IPS DF 4.7 (cell line): ENCODE measurements at regions not wholly inside any gene's neighbourhood (a gene's known extent, or its start where the extent isn't known, plus 50 kb on each side); places are given as distances from the start of the nearest gene placed in this dataset.

ENCODE experiments used
- DNase-seq: peaks from one replicate; pipeline ENCODE4 v3.0.0-alpha.2; 2013; ENCODE audit warnings: low spot score; ENCODE audit errors: extremely low read depth

DNA sequence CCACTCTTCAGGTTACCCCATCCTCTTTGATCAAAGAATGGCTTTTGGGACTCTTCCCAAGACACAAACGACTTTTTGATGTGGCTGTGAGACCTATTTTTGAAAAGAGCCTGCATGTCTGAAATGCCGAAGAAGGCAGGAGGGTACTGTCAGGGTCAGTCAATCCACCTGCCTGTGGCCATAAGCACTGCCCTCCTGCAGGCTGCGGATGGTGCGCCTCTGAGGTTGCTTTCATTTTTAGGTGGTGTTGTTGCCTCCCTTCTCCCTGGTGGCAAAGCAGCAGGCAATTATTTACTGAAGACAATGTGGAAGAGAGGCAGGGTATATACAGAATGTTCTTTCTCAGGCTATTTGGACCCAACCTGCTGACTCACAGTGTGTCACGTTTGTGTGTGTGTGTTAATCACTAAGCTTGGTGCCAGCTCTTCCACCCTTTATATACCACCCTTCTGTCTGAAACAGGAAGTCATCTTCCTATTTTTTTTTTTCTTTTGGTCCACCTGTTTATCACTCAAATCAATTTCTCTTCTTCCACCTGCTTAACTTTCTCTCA is 1421.2 kb upstream of the CELF2 start:
- DNase-seq, result no peak

DNA sequence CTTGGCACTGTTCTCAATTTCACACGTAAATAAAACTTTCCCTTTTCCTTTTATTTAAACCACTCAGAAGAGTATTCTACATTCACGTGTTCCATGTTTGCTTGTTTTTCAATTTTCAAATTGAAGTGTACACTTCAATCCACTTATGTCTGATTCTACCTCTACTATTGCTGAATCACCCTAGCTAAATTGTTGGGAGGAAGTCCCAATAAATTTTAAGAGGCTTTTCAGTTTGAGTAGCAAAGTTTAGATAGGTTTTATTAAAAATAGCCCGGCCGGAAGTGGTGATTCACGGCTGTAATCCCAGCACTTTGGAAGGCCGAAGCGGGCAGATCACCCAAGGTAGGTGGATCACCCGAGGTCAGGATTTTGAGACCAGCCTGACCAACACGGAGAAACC is 1414.7 kb upstream of the CELF2 start:
- no peak for DNase-seq

DNA sequence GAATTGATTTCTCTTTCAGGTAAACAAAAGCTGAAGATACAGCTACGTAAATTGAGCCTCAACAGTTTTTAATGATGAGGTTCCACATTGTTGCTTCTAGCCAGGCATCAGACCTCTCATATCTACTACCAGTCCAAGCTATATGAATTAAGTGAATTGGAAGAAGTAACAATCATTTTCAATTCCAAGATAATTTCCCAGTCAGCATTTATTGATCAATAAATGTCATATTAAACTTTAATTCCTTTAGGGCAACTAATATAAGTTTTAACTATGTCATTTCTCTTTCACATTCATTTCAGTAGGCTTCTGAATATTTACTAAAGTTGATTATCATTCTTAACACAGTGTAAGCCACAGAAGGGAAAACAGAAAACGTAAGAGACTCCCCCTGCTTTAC is 1413.7 kb upstream of the CELF2 start:
- no peak for DNase-seq

DNA sequence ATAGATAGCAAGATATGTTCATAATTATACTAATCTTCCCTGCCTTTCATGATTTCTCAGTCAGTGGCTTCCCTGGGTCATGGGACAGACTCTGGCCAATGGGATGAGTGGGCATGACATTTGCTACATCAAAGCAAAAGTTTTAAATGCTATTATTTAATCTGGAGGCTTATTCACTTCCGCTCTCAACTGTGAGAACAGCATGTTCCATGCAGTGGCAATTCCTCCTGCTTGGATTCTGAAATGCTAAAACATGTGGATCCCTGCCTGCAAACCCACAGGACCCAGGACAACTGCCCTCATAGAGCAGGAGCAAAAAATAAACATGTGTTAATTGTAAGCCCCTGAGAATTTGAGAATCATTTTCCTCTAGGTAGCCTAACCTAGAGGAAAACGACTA is 1412.4 kb upstream of the CELF2 start:
- DNase-seq, result no peak

DNA sequence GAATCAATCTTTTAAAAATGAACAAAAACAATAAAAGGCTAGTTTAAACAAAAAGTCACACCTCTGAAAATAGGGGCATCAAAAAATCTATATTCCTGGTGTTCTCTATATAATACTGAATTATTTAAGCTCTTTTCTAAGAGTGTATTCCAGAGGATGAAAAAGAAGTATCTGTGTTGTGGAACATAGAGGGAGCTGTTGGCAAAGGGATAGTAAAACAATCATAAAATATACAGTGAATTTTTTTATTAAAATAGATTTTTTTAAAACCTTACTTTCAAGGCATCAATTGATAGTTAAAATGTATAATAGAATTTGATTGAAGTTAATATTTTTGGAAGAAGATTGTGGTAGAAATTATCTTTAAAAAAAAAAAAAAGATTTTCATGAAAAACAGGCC is 1409.1 kb upstream of the CELF2 start:
- DNase-seq, result no peak

DNA sequence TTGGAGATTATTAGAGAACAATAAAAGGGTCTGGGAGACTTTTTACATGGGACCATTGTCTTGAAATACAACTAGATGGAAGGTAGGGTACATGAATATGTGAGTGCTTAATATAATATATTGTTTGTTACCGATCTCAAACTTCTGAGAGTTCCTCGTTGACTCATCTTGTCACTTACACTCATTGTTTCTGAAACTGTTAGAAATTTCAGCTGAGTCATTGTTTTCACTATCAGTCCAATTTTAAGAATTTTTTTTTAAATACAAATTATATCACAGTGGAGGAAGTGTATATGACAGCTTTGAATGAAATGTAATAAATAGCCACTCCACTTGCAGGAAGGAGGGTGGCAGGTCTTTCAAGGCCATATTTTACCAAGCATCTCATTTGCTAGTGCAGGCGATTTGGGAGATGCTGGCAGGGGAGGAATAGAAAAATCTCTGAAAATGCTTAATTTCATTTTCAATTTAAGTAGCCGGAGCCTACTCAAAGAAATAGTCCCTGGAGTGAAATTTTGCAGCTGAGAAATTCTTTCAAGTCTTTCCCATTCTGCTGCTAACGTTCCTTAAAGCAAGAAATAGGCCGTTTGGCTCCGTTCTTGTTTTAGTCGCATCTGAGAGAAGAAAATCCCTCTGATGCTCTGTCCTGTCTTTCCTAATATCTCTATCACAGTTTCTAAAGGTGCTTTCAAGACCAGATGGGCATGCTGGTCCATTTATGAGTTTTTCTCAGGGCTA is 1404.2 kb upstream of the CELF2 start:
- no peak for DNase-seq

DNA sequence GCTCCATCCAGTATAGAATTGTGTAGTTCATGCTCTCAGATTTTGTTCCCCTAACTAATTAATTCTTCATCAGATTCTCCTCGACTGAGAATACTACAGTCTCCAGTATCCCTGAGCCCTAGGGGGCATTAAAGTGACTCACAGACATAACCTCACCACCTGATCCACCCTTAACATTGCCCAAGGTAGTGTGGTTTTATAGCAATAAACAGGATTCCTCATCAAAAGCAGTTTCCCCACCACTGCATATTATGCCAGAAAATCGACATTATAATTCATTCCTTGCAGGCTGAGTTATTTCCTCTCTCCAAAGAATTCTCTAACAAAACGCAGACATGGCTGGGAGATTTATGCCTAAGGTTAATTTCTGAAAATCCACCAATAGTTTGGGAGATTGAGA is 1402.5 kb upstream of the CELF2 start:
- DNase-seq, result no peak

DNA sequence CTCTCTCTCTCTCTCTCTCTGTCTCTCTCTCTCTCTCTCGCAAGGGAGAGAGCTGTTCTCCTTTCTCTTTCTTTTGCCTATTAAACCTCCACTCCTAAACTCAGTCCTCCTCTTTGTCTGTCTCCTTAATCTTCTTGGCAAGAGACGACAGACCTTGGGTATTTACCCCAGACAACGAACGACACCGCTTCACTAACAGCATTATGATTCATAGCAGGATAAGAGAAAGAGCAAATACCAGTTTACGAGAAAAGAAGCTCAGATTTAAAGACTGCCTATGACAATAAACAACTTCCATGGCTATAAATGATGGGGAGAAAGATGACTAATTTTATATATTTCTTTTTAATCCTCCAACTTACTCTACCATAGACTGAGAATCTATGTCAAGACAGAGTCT is 1396.5 kb upstream of the CELF2 start:
- no peak for DNase-seq

DNA sequence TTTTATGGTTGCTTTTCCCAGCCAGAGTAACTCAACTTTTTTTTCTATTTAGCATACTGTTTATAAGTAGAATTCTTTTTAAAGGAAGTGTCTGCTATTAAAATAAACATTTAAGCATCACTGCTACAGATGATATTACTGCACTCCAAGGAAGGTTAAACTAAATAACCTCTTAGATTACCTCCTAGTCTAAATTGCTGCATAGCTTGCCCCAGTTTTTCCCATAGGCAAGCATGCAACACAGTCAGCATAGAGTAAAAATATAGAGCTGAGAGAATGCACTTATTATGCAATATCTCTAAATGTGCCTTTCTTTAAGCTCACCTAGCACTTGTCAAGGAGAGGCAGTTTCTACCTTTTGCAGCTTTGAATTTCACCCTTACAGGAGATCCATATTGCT is 1392.4 kb upstream of the CELF2 start:
- no peak for DNase-seq

DNA sequence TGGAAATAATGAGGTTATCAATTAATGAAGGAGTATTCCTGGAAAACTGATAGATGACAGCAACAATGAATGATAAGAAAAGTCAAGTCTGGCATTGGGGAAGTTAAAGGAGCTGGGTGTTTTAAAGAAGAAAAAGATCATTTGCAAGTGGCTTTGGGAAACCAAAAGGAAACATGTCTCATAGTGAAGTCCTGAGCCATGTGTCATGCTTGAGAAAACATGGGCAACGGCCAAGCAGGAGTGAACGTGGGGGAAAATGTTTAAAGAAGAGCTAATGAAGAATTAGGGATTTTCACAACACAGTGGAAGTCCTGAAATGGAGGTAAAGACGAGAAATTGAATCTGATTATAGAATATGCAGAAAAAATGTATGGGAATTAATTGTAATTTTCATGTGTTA is 1383.2 kb upstream of the CELF2 start:
- no peak for DNase-seq

DNA sequence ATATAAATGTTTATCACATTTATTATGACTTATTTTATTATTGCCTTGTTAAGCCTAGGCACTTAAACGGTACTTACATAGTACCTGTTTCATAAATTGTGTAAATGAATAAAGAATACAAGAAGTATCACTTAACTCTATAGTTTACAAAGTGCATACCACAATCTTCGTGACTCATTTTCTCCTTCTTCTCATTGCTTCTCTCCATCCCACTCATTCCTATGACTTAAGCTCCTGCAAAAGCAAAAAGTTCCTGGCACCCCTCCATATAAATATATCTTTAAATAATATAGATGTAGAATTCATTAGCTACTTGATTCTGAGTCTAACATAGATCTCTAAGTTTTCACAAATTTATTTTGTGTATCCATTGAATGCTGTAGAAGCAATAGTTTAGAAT is 1382.0 kb upstream of the CELF2 start:
- no peak for DNase-seq

DNA sequence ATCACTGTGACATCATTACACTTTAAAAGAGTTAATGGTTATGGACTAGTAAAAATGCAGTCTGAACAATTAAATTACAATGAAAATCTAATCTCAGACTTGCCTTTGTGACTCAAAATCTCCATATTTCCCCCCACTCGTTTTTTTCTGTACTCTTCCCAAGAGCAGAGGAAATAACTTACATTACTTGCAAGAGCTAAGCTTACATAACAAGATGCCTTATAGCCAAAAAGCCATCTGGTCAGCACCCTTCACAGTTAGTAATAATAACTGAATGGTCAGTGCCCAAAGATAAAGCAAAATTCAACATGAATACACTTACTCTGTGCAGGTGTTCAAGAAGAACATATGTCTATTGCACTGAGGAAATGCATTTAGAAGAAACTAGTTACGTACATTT is 1381.5 kb upstream of the CELF2 start:
- DNase-seq, result no peak

DNA sequence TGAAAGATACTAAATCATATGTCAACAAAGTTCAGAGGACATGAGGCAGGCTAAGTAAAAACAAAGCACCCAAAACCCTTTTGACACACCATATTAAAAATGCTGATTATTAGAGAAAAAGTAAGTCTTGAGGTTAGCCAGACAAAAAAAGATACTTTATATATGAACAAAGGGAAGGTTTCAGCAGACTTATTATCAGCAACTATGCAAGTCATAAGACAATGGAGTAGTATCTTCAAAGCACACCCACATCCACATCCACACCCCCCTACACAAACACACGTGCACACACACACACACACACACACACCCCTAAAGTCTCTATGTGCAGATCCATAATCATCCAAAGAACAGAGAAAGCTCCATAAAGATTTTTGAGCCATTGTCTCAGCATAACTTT is 1373.9 kb upstream of the CELF2 start:
- DNase-seq, result no peak

DNA sequence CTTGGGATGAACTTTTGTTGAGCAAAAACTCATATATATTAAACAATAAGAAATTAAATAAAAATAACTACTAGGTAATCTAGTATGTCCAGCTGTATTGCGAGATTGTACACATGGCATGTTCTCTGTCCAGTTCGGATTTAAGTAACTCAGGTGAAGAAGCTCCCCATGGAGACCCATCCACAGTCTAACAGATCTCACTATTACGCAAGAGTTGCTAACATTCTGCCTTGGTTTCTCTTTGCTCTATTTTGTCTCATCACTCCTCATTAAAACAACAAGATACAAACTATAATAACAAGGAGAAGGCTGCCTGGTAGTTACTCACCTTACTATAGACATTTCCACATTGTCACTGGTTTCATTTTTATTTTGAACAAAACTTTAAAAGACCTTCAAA is 1372.3 kb upstream of the CELF2 start:
- DNase-seq, result no peak

DNA sequence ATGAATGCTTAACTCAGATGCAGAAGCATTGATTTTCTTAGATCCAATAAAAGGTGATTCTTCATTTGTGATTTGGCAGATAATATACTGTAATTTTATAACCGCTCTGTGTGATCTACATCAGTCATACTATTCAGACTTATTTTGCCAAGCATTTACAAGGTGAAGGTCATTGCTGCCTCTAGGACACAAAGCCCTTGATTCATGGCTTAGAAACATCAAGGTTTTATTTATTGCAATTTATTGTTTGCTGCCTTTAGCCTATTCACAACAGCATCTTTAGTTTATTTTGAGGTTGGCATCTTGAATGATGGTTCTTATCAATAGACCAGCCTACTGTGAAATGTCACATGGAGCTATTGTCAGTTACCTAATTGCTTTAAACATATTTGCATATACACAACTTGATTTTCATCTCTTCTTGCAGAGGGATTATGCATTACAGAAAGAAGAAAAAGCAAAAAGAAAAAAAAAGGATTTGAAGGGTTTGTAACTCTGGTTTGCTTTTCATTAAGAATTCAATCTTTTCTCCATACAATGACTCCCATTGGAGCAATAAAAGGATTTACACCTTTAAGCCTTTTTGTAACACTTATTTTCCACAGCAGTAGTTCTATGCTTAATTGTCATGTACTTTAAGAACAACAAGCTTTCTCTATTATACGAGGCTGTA is 1371.6 kb upstream of the CELF2 start:
- DNase-seq, result no peak

DNA sequence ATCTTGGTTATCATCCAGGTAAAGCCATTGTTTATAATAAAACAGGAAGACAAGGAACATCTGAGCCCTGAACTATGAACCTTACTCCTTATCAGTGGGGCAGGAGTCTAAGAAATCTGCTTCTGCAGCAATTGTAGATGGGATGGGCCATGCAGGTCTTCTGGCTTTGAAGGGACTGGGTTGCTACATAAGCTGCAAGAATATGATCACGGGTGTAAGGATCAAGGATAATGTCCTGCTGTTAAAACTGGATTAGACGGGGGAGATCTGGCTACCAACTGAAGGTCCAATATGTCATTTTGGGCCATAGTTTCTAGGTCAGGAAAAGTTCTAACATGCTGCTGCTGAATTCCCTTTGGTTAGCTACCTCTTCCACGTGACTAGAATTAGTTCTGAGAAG is 1363.4 kb upstream of the CELF2 start:
- no peak for DNase-seq

DNA sequence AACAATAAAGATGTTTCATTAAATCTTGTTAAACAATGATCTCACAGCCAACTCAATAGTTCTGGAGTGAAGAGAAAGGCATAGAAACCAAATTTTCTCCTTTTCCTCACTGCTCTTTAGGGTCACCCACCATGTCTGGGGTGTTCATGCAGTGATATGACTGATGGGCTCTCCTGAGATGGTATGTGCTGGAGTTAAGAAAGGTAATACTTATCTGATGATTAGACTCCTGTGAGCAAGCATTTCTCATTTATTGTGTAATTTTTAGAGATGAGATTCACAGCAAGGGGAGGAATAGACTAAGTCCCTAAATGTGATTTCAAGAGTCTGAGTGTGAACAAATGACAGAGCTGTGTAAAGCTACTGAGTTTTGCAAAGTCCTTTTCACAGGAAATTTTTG is 1361.3 kb upstream of the CELF2 start:
- no peak for DNase-seq

DNA sequence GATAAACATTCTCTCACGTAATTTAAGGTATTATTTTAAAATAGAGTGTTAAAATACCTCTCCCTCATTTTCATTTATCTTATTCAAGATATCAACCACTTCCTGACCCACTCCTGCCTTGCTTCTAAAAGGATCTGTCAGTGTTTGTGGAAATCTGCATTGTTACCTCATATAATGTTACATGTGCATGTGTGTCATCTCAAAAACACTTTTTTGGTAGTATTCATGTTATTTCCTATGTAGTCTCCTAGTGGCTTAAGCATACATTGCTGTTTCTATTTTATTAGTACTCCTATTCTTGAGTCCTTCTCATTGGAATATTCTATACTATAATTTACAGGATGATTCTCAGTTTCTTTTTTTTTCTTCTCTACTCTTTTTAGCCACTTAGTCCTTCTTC is 1360.7 kb upstream of the CELF2 start:
- DNase-seq, result no peak

DNA sequence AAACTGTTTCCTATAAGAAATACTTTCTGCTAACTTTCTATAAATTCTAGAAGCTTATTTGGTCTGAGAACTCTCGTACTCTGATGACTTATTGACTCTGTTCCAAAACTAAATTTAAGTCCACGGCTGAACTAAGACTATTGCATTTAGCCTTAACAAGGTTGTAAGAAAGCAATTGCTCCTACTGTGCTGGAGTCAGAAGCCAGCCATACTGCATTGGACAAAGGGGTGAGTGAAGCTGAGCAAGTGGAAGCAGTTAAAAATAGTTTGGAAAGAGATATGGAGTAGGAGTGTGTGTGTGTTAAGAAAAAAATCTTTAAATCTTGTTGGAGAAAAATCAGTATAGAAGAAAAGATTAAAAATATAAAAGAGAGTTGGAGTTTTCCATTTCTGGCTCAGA is 1360.1 kb upstream of the CELF2 start:
- DNase-seq, result no peak

DNA sequence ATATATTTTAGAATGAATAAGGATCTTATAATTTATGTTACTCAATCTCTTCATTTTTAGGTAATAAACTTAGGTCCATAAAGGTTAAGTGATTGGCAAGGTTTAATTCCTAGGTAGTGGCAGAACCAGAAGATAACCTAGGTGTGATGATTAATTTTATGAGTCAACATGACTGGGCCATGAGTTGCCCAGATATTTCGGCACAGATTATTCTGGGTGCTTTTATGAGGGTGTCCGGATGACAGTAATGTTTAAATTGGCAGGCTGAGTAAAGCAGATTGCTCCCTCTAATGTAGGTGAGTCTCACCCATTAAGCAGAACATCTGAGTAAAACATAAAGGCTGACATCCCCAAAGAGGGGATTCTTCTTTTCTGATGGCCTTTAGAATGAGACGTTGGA is 1349.3 kb upstream of the CELF2 start:
- no peak for DNase-seq

DNA sequence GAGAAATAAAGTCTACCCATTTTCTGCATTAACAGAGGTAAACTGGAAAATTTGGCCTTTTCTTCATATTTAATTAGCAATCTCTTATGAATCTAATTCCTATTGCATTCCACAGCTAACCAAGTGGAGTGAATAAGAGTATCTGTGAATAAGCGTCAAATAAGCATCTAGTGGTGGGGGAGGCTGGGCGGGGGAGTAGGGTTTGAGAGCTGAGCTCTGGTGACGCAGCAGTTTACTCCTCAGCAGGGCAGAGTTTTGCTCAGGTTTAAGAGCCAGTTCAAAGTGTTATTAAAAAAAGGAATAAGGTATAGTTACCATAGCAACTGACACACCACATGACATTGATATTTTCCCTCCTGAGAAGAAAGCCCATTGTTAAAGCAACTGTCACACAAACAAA is 1346.8 kb upstream of the CELF2 start:
- DNase-seq, result no peak

DNA sequence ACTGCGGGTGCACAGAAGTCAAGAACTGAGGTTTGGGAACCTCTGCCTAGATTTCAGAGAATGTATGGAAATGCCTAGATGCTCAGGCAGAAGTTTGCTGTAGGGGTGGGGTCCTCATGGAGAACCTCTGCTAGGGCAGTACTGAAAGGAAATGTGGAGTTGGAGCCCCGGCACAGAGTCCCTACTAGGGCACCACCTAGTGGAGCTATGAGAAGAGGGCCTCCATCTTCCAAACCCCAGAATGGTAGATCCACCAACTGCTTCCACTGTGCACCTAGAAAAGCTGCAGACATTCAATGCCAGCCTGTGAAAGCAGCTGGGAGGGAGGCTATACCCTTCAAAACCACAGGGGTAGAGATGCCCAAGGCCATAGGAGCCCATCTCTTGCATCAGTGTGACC is 1336.0 kb upstream of the CELF2 start:
- DNase-seq, result no peak

DNA sequence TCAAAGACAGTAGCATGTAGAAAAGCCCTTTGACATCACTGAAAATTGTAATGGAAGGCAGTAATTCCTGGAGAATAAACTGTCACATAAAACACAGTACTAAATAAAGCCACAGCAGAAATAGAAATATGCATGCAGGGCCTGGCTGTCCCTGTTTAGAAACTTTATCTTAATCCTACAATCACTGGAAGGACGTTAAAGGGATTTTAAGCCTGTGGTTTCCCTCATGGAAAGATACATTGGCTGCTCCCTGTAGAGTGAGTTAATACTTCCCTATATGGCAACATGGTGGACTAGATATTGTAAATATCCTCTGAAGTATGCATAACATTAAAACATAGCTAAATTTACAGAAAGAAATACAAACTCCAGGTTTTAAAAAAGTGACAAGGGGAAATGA is 1334.9 kb upstream of the CELF2 start:
- no peak for DNase-seq
